AG04450 (cell line): ENCODE measurements at regions not wholly inside any gene's neighbourhood (a gene's known extent, or its start where the extent isn't known, plus 50 kb on each side); places are given as distances from the start of the nearest gene placed in this dataset.
A peak's percentile ranks its signal among the peaks of the same experiment; 100 is the strongest.

ENCODE experiments used
- CTCF ChIA-PET: fragments of 300-600, 350-600 bp; formaldehyde crosslinking; extraction: SDS; loops from one replicate; lab custom pipeline; 2022; ENCODE audit warnings: antibody characterized with exemption, inconsistent platforms; lab: Charles Lee
- POLR2A ChIA-PET: fragments of 350-600 bp; formaldehyde crosslinking; extraction: SDS; loops from one replicate; lab custom pipeline; 2021; ENCODE audit warnings: antibody characterized with exemption, inconsistent platforms; lab: Yijun Ruan, JAX
- DNase-seq: peaks from one replicate; pipeline ENCODE4 v3.0.0-alpha.2; 2011; ENCODE audit warnings: low read depth, low spot score
- H3K27ac ChIP-seq: one replicate; pipeline ENCODE4 v1.5.1; 2012; ENCODE audit warnings: low read depth, low read length, control low read depth
- H3K27me3 ChIP-seq: one replicate; pipeline ENCODE4 v1.6.0; 2012; ENCODE audit warnings: low read length; ENCODE audit not compliant: control insufficient read depth, insufficient read depth
- H3K4me3 ChIP-seq: 2 replicates; pipeline ENCODE4 v1.5.1; 2011; ENCODE audit warnings: mild to moderate bottlenecking, low read depth, low read length, control low read depth
- H3K9me3 ChIP-seq: 2 replicates; pipeline ENCODE4 v1.5.1; 2012; ENCODE audit warnings: low read length; ENCODE audit not compliant: control insufficient read depth, insufficient read depth
- CTCF ChIP-seq: IDR thresholded peaks from 2 replicates; pipeline ENCODE4 v1.5.1; 2011; ENCODE audit warnings: low read depth, low read length, control low read depth, inconsistent platforms

DNA sequence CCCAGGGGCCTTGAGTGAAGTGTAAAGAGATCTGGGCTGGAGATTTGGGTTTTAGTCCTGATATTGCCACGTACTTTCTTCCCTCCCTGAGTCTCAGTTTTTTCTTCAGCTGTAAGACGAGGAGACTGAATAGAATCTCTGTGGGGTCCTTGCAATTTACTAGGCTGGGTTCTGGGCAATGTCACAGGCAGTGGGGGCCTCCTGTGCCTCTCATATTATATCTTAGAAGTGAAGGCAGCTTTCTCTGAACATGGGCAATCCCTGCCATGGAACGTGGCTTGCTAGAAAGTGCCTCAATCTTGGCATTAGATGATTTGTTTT, 62.0 kb upstream of the PTPRJ start:
- ChIA-PET CTCF (interaction anchor here (1.1 to 1.2 kb wide), 2 partner anchors 15 to 191 kb away, joined by 3 to 4 read pairs; no protein-coding TSS in a partner anchor), POLR2A (interaction anchor here (0.7 to 1.2 kb wide), 2 partner anchors 10 to 12 kb away, joined by 4 to 5 read pairs; no protein-coding TSS in a partner anchor)
- no peaks in the 10 kb centered on the region for H3K27me3 ChIP-seq
- no peaks in the 10 kb centered on the region for H3K9me3 ChIP-seq
- no peak for DNase-seq
- TF ChIP-seq CTCF: no peak
- peak overlapping the region; percentile 50 for H3K4me3 ChIP-seq
- peak overlapping the region; percentile 92 for H3K27ac ChIP-seq

DNA sequence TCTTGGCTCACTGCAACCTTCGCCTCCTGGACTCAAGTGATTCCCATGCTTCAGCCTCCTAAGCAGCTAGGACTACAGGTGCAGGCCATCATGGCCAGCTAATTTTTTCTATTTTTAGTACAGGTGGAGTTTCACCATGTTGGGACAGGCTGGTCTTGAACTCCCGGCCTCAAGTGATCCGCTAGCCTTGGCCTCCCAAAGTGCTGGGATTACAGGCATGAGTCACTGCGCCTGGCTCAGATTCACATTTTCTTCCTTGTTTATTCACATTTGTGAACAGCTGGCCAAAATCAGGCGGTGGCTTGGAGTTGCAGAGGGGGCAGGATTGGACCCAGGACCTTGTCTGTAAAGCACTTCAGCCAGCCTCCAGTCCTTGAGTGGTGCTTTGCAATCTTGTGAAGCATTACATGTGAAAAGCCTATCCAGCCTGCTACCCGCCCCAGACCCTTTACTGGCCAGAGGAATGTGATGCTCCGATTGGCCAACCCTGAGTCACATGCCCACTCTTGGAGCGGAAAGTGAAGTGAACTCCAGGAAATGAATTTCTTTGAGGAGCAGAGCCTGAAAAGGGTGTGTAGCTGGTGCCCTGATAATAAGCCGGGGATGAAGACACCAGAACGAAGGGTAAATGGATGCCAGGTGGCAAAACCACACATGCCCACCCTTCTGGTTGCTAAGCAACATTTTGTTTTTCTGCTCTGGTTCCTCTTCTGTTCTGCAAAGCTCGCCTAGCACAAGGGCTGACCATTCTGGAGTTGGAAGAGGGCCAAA, 62.6 kb upstream of the PTPRJ start:
- ChIA-PET CTCF (interaction anchor here (1.1 to 1.2 kb wide), 2 partner anchors 16 to 191 kb away, joined by 3 to 4 read pairs; no protein-coding TSS in a partner anchor), POLR2A (interaction anchor here (0.7 to 1.2 kb wide), 2 partner anchors 10 to 13 kb away, joined by 4 to 5 read pairs; no protein-coding TSS in a partner anchor)
- Histone ChIP-seq H3K9me3 (no peaks in the 10 kb centered on the region), H3K4me3 (peak overlapping the region; percentile 50), H3K27me3 (no peaks in the 10 kb centered on the region), H3K27ac (peak overlapping the region; percentile 92)
- TF ChIP-seq CTCF: no peak
- peak; percentile 98 for DNase-seq

DNA sequence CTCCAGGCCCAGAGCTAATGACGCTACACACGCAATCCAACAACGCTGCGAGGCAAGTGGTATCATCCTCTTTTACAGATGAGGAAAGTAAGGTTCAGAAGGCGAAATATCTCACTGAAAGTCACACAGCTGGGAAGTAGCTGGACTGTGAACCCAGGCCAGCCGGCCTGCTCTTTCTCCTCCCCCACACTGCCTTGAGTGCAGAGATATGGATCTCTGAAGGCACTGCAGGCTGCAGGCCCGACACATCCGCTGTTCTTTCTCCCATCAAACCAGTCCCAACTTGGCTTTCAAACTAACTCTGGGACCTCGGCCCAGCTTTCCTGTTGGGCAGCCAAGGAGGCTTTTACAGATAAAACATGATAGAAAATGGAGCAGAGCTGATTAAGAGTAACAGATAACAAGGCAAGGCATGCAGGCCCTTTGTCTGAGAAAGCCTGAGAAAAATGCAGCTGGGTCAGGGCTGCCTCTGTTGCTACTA, 64.0 kb upstream of the PTPRJ start:
- H3K9me3 ChIP-seq: no peaks in the 10 kb centered on the region
- TF ChIP-seq CTCF: no peak
- H3K4me3 ChIP-seq: no peak overlapping the region
- CTCF ChIA-PET: interaction anchor here (1.1 kb wide), 1 partner anchor 193 kb away, joined by 3 read pairs; no protein-coding TSS in a partner anchor
- H3K27ac ChIP-seq: peak overlapping the region; percentile 21
- no peak for DNase-seq
- POLR2A ChIA-PET: no interaction called here
- H3K27me3 ChIP-seq: no peaks in the 10 kb centered on the region

DNA sequence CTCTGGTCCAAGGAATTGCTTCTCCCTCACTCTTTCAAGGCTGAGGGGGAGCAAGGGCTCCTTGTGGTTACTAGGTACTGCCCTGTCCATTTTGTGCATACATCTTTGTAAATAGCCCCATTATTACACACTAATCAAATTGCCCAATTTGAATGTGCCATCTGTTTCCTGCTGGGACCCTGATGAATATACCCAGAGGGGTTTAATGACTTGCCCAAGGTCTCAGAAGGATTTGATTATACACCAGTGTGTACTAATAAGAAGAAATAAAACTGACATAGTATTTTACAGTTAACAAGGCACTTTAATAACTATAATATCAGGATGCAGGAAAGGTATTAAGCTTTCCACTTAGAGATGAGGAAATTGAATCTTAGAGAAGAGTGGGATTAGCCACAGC, 64.6 kb upstream of the PTPRJ start:
- no peak overlapping the region for H3K4me3 ChIP-seq
- H3K27me3 ChIP-seq: no peaks in the 10 kb centered on the region
- CTCF ChIA-PET: interaction anchor here (1.1 kb wide), 1 partner anchor 193 kb away, joined by 3 read pairs; no protein-coding TSS in a partner anchor
- no peak for DNase-seq
- POLR2A ChIA-PET: no interaction called here
- no peak overlapping the region for H3K27ac ChIP-seq
- TF ChIP-seq CTCF: no peak
- H3K9me3 ChIP-seq: no peaks in the 10 kb centered on the region

- Histone ChIP-seq H3K4me3 (no peak overlapping the region), H3K27me3 (no peaks in the 10 kb centered on the region), H3K9me3 (no peaks in the 10 kb centered on the region), H3K27ac (no peak overlapping the region)
- ChIA-PET CTCF (no interaction called here), POLR2A (no interaction called here)
- no peak for DNase-seq
- no peak for TF ChIP-seq CTCF
Measured at GRCh38 chr11:47915374-47915773, 65.0 kb upstream of the PTPRJ start.
